Ecto neural progenitor cell (in vitro differentiated cells): ENCODE measurements at regions not wholly inside any gene's neighbourhood (a gene's known extent, or its start where the extent isn't known, plus 50 kb on each side); places are given as distances from the start of the nearest gene placed in this dataset.

Experiments used
- DNase-seq: peaks from one replicate; pipeline ENCODE4 v3.0.0-alpha.2; 2018; ENCODE audit warnings: low spot score

- no peak for DNase-seq
Measured at GRCh38 chr7:46011059-46011458, 90.0 kb upstream of the IGFBP3 start.

- no peak for DNase-seq
Measured at GRCh38 chr7:46009211-46009610, 88.1 kb upstream of the IGFBP3 start.

GRCh38 chr7:46007990-46008643, 87.0 kb upstream of the IGFBP3 start:
- DNase-seq: no peak

GRCh38 chr7:46007194-46007593, 86.1 kb upstream of the IGFBP3 start:
- no peak for DNase-seq

- DNase-seq: no peak
Measured at GRCh38 chr7:46006723-46007122, 85.7 kb upstream of the IGFBP3 start.

- DNase-seq: no peak
Measured at GRCh38 chr7:46006212-46006611, 85.1 kb upstream of the IGFBP3 start.

GRCh38 chr7:46004965-46005364, 83.9 kb upstream of the IGFBP3 start:
- no peak for DNase-seq

- no peak for DNase-seq
Measured at GRCh38 chr7:46003896-46004875, 83.1 kb upstream of the IGFBP3 start.

GRCh38 chr7:46003161-46003560, 82.1 kb upstream of the IGFBP3 start:
- DNase-seq: no peak

- no peak for DNase-seq
Measured at GRCh38 chr7:46000513-46000912, 79.4 kb upstream of the IGFBP3 start.

GRCh38 chr7:45999541-45999940, 78.5 kb upstream of the IGFBP3 start:
- DNase-seq: no peak

- no peak for DNase-seq
Measured at GRCh38 chr7:45998506-45998905, 77.4 kb upstream of the IGFBP3 start.

- DNase-seq: no peak
Measured at GRCh38 chr7:45993621-45994020, 72.5 kb upstream of the IGFBP3 start.

- no peak for DNase-seq
Measured at GRCh38 chr7:45992826-45993225, 71.8 kb upstream of the IGFBP3 start.

- DNase-seq: peak; percentile 30
Measured at GRCh38 chr7:45990276-45990675, 69.2 kb upstream of the IGFBP3 start.

GRCh38 chr7:45988405-45989057, 67.5 kb upstream of the IGFBP3 start:
- DNase-seq: peak; percentile 18

GRCh38 chr7:45987521-45988290, 66.6 kb upstream of the IGFBP3 start:
- DNase-seq: peak; percentile 32

GRCh38 chr7:45986355-45987298, 65.6 kb upstream of the IGFBP3 start:
- peak; percentile 21 for DNase-seq

- peak; percentile 39 for DNase-seq
Measured at GRCh38 chr7:45985902-45986301, 64.8 kb upstream of the IGFBP3 start.

- peak; percentile 24 for DNase-seq
Measured at GRCh38 chr7:45984386-45985295, 63.6 kb upstream of the IGFBP3 start.
